HG03571 (cell line): ENCODE measurements at regions not wholly inside any gene's neighbourhood (a gene's known extent, or its start where the extent isn't known, plus 50 kb on each side); places are given as distances from the start of the nearest gene placed in this dataset.
A peak's percentile ranks its signal among the peaks of the same experiment; 100 is the strongest.

Experiments
- ATAC-seq: cut with Tn5 transposase; IDR thresholded peaks from one replicate; pipeline ENCODE4 v1.9.1; 2021; ENCODE audit not compliant: unreplicated experiment

DNA sequence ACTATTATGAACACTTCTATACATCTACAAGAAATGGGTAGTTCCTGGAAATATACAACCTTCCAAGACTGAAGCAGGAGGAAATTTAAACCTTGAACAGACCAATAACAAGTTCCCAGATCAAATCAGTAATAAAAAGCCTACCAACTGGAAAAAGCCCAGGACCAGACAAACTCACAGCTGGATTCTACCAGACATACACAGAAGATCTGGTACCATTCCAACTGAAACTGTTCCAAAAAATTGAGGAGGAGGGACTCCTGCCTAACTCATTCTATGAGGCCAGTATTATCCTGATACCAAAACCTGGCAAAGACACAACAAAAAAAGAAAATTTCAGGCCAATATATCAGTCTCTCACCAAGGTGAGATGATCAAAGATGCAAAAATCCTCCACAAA is 189.4 kb downstream of the RPS29 start:
- ATAC-seq: no peak

DNA sequence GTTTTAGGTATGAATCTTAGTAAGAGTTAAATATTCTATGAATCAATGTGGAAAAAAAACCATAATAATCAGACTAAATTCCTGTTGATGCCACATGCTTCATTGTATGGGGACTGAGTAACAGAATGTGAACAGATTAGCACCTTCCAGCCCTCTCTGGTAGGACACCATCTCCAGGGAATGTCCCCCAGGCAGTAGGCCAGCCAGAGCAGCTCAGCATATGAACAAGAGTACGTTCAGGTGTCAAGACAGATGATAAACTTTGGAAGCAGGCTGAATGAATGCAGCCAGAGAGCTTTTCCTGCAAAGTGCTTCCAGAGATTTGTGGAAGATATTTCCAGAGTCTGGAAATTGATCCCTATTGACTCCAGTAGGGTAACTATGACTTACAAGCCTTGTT is 204.4 kb downstream of the RPS29 start:
- ATAC-seq: no peak

DNA sequence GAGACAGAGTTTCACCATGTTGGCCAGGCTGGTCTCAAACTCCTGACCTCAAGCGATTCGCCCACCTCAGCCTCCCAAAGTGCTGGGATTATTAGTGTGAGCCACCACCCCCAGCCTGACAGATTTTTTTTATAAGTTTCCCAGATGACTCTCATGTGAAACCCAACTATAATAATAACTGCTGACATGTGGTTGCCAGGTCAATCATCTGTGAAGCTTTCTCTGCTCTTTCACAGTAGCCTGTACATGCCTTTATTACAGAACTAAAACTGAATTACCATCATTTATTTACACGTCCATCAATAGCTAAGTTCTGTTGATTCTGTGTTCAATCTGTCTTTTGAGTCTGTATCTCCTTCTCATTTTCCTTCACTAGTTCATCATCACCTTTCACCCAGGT is 218.5 kb downstream of the RPS29 start:
- ATAC-seq: no peak

GRCh38 chr14:49366416-49366815 is 219.8 kb downstream of the RPS29 start:
- no peak for ATAC-seq

DNA sequence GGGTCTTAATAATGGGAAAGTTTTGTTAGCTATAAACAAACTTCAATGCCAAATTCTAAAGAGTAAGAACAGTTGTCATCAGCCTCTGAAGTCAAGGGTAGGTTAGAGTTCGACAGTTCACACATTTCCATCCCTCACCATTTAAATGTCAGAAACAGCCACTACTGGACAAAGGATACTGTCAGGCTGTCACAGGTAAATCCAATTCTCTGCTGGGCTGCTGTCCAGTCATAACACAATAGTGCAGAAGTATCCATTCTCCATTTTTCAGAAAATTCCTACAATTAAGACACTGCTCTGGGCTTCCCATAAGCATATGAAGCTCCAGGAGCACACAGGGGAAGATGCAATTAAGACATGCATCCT is 221.4 kb downstream of the RPS29 start:
- no peak for ATAC-seq

GRCh38 chr14:49363821-49364751 is 222.1 kb downstream of the RPS29 start:
- ATAC-seq: no peak

GRCh38 chr14:49362916-49363315 is 223.3 kb downstream of the RPS29 start:
- no peak for ATAC-seq

DNA sequence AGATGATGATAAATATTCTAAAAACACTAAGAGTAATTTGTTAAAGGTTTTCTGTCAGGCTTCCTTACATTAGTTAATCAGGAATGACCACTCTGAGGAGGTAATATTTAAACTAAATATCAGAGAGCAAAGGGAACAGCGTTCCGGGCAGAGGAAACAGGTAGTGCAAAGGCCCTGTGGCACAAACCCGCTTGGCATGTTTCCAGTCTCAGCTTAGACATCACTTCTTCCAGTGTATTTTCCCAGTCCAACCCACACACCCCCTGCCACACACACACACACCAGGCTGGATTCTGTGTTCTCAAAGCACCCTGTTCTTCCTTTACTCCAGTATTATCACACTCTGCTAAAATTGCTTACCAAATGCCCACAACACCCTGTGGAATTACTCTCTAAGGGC is 247.1 kb downstream of the RPS29 start:
- ATAC-seq: no peak

- ATAC-seq: no peak
These were observed 266.4 kb downstream of the RPS29 start for GRCh38 chr14:49319810-49320209.

GRCh38 chr14:49315570-49315969 is 270.6 kb downstream of the RPS29 start:
- ATAC-seq: no peak

DNA sequence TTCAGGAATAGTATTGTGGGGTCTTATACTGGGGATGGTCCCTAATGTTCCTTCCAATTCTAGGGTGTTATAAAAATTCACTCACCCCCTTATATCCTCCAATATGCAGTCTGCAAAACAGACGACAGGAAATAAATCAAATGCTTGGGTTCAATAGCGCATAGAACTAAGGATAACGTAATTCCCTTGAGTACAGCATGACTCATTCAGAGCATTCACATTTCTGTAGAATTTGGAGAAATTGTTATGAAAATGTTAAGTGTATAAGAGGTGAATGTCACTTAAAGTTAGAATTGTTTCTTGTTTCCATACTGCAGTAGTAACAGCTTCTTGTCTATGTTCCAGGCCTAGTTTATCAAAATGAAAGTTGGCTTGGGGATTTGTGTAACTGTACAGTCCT is 271.4 kb downstream of the RPS29 start:
- ATAC-seq: no peak

- ATAC-seq: no peak
These were observed 273.1 kb downstream of the RPS29 start for GRCh38 chr14:49313108-49313507.

DNA sequence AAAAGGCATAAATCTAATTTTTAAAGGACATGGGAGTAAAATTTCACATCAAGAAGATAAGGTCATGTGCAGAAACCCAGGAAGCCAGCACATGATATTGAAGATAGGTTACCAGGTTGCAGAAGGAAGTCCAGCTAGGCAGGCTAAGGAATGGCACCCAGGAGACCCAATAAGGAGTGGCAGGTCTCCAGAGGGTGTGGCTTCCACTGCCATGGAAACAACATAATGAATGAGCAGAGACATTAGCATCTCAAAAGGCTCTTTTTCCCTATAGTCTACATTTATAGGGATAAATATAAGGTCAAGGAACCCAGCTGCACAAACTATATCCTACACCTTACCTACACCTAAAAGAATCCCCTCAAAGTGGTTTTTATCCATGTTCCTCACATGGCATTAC is 275.9 kb downstream of the RPS29 start:
- no peak for ATAC-seq

DNA sequence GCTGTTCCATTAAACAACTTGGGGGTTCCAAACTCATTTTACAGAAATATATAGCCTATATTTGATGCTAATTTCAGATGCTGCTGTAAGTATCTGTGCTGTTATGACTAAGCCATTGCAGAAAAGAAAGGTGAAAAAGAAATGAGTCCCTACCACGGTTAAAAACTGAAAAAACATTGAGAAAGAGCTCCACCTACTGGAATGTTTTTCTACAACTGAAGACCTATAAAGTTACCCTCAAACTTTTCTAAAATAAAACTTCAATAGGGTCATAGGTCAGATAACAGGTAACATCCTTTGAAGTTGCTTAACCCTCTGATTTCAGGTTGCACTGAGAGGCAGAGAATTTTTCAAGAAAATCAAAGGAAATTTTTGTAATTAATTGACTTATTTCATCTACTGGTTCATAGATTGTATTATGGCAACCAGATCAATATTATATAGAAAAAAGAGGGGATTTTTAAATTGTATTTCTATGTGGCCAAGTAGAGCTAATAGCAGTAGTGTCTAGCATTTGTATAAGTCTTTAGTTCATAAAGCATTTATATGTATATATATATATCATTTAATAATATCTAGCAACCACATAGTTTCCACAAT is 279.9 kb downstream of the RPS29 start:
- peak; percentile 49 for ATAC-seq

- no peak for ATAC-seq
These were observed 282.1 kb downstream of the RPS29 start for GRCh38 chr14:49303946-49304516.

- no peak for ATAC-seq
These were observed 289.1 kb downstream of the RPS29 start for GRCh38 chr14:49297102-49297501.

GRCh38 chr14:49294621-49295148 is 291.5 kb downstream of the RPS29 start:
- no peak for ATAC-seq

DNA sequence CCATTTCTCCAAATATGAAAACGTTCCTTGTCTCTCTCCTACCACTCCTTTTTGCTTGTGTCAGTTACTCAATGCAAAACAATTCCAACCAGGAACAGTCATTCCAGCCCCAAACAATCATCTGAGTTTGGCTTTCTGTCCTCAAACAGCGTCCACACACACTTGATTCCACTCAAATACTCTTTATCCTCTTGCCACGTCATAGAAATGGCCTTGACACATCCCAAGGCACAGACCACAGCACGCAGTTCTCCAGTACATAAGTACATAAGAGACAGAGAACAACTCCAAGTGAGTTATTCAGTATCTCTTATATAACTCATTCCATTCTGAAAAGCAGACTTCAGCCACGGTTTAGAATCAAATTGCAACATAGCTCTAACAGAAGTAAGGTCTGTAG is 299.2 kb downstream of the RPS29 start:
- no peak for ATAC-seq

DNA sequence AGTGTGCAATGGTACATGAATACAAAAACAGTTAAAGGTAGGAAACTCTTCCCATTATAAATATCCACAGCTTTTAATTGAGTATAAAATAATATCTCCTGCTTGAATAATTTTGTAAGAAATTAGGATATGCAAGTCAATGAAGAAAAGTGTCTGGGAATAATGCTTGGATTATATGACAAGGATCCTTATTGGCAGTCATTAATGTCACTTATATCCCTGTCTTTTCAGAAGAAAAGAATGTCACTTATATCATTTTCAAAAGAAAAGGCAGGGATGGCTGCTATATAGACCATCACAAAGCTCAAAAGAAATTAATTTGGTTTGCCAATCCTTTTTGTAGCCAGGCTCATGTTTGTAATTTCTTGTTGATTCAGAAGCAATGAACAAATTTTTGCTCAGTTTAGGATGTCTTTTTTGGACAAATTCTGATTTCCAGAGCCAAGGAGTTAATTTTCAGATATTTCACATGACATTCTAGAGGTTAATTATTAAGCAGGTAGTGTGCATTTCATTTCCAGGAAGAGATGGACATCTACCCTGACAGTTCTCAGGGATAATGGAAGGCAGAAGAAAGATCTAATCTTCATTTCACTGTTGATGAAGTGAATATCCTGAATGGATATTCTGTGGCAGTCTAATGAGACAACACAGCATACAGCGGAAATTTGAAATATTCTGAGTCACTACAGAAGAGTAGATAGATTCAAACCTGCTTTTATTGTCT is 299.8 kb downstream of the RPS29 start:
- no peak for ATAC-seq

- no peak for ATAC-seq
These were observed 305.6 kb downstream of the RPS29 start for GRCh38 chr14:49280566-49280965.

DNA sequence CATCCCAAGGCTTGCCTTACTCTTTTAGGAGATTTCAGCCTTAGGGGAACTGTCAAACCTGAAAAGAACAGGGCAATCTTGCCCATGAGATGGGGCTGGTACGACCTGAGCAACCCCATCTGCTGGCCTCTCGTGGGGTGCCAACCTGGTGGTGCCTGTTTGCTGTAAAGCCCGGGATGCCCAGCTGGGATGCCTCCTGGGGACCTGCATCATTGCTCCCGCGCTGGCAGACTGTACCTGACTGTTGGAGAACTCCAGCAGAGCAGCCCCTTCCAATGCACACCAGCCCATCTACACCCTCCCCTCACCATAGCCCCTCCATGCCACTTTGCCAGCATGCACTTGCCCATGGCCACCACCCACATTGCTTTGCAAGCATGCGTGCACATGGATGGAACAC is 335.7 kb downstream of the RPS29 start:
- ATAC-seq: no peak
